HEK293 (cell line): ENCODE measurements at regions not wholly inside any gene's neighbourhood (a gene's known extent, or its start where the extent isn't known, plus 50 kb on each side); places are given as distances from the start of the nearest gene placed in this dataset.

Source experiments
- GLI4 ChIP-seq: fragments of 450-650 bp; formaldehyde crosslinking; IDR thresholded peaks from 2 replicates; pipeline ENCODE4 v1.5.1; 2016; ENCODE audit warnings: missing biosample characterization, missing genetic modification characterization
- ZNF121 ChIP-seq: fragments of 450-650 bp; formaldehyde crosslinking; IDR thresholded peaks from 2 replicates; pipeline ENCODE4 v1.5.1; 2016; ENCODE audit warnings: missing biosample characterization, missing genetic modification characterization
- ZNF140 ChIP-seq: fragments of 450-650 bp; formaldehyde crosslinking; IDR thresholded peaks from 2 replicates; pipeline ENCODE4 v1.5.1; 2016; ENCODE audit warnings: missing biosample characterization, missing genetic modification characterization
- ZNF366 ChIP-seq: fragments of 450-650 bp; formaldehyde crosslinking; conservative IDR thresholded peaks from 2 replicates; pipeline ENCODE4 v1.5.1; 2016; ENCODE audit warnings: missing biosample characterization, missing genetic modification characterization
- ZNF501 ChIP-seq: fragments of 450-650 bp; formaldehyde crosslinking; IDR thresholded peaks from 2 replicates; pipeline ENCODE4 v1.5.1; 2016; ENCODE audit warnings: missing biosample characterization, missing genetic modification characterization
- ZNF558 ChIP-seq: fragments of 450-650 bp; formaldehyde crosslinking; IDR thresholded peaks from 2 replicates; pipeline ENCODE4 v1.5.1; 2016; ENCODE audit warnings: missing biosample characterization, missing genetic modification characterization
- ZNF837 ChIP-seq: fragments of 450-650 bp; formaldehyde crosslinking; IDR thresholded peaks from 2 replicates; pipeline ENCODE4 v1.5.1; 2016; ENCODE audit warnings: missing biosample characterization, missing genetic modification characterization
- TF ChIP-seq, protein P1 (sequence below): fragments of 450-650 bp; formaldehyde crosslinking; IDR thresholded peaks from 2 replicates; pipeline ENCODE4 v1.5.1; 2016; ENCODE audit warnings: missing biosample characterization, missing genetic modification characterization
- TF ChIP-seq, protein P2 (sequence below): fragments of 450-650 bp; formaldehyde crosslinking; IDR thresholded peaks from 2 replicates; pipeline ENCODE4 v1.5.1; 2016; ENCODE audit warnings: missing biosample characterization, missing genetic modification characterization
- TF ChIP-seq, protein P3 (sequence below): fragments of 450-650 bp; formaldehyde crosslinking; IDR thresholded peaks from 2 replicates; pipeline ENCODE4 v1.5.1; 2016; ENCODE audit warnings: missing biosample characterization, missing genetic modification characterization
- TF ChIP-seq, protein P4 (sequence below): fragments of 450-650 bp; formaldehyde crosslinking; IDR thresholded peaks from 2 replicates; pipeline ENCODE4 v1.5.1; 2016; ENCODE audit warnings: missing biosample characterization, missing genetic modification characterization
- TF ChIP-seq, protein P5 (sequence below): fragments of 450-650 bp; formaldehyde crosslinking; IDR thresholded peaks from 2 replicates; pipeline ENCODE4 v1.5.1; 2016; ENCODE audit warnings: missing biosample characterization, missing genetic modification characterization, low read depth
- TF ChIP-seq, protein P6 (sequence below): fragments of 450-650 bp; formaldehyde crosslinking; IDR thresholded peaks from 2 replicates; pipeline ENCODE4 v1.5.1; 2016; ENCODE audit warnings: missing biosample characterization, missing genetic modification characterization
- TF ChIP-seq, protein P7 (sequence below): fragments of 450-650 bp; formaldehyde crosslinking; IDR thresholded peaks from 2 replicates; pipeline ENCODE4 v1.5.1; 2016; ENCODE audit warnings: missing biosample characterization, missing genetic modification characterization

DNA sequence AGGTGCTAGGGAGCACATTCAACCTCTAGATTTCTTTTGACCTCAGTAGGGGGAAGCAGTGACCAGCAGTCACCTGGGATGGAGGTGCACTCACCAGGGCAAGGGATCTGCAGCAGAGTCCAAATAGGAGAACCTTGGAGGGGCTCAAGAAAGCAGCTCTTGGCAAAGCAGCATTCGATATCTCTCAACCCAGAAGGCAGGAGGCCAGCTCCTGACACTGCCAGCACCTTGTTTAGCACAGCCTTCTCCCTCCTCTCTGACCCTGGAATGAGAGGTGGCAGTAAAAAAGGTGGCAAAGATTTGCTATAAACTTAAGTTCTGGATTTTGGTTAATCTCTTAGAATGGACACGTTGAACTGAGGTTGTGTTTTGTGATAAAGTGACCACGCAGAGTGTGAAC is 107.9 kb downstream of the AQP9 start:
- TF ChIP-seq, protein P1, sequence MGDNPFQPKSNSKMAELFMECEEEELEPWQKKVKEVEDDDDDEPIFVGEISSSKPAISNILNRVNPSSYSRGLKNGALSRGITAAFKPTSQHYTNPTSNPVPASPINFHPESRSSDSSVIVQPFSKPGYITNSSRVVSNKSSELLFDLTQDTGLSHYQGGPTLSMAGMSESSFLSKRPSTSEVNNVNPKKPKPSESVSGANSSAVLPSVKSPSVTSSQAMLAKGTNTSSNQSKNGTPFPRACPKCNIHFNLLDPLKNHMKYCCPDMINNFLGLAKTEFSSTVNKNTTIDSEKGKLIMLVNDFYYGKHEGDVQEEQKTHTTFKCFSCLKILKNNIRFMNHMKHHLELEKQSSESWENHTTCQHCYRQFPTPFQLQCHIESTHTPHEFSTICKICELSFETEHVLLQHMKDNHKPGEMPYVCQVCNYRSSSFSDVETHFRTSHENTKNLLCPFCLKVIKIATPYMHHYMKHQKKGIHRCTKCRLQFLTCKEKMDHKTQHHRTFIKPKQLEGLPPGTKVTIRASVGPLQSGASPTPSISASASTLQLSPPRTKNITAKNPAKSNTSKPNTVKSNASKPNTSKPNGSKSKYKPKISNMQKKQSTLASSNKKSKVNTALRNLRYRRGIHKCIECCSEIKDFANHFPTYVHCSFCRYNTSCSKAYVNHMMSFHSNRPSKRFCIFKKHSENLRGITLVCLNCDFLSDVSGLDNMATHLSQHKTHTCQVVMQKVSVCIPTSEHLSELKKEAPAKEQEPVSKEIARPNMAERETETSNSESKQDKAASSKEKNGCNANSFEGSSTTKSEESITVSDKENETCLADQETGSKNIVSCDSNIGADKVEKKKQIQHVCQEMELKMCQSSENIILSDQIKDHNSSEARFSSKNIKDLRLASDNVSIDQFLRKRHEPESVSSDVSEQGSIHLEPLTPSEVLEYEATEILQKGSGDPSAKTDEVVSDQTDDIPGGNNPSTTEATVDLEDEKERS (tag by site-specific recombination), result no peak
- TF ChIP-seq, protein P2, sequence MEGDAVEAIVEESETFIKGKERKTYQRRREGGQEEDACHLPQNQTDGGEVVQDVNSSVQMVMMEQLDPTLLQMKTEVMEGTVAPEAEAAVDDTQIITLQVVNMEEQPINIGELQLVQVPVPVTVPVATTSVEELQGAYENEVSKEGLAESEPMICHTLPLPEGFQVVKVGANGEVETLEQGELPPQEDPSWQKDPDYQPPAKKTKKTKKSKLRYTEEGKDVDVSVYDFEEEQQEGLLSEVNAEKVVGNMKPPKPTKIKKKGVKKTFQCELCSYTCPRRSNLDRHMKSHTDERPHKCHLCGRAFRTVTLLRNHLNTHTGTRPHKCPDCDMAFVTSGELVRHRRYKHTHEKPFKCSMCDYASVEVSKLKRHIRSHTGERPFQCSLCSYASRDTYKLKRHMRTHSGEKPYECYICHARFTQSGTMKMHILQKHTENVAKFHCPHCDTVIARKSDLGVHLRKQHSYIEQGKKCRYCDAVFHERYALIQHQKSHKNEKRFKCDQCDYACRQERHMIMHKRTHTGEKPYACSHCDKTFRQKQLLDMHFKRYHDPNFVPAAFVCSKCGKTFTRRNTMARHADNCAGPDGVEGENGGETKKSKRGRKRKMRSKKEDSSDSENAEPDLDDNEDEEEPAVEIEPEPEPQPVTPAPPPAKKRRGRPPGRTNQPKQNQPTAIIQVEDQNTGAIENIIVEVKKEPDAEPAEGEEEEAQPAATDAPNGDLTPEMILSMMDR, result no peak
- no peak for TF ChIP-seq ZNF140
- TF ChIP-seq, protein P3, sequence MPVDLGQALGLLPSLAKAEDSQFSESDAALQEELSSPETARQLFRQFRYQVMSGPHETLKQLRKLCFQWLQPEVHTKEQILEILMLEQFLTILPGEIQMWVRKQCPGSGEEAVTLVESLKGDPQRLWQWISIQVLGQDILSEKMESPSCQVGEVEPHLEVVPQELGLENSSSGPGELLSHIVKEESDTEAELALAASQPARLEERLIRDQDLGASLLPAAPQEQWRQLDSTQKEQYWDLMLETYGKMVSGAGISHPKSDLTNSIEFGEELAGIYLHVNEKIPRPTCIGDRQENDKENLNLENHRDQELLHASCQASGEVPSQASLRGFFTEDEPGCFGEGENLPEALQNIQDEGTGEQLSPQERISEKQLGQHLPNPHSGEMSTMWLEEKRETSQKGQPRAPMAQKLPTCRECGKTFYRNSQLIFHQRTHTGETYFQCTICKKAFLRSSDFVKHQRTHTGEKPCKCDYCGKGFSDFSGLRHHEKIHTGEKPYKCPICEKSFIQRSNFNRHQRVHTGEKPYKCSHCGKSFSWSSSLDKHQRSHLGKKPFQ (tag by site-specific recombination), result no peak
- TF ChIP-seq ZNF558 (tag by site-specific recombination), result no peak
- no peak for TF ChIP-seq ZNF837 (tag by site-specific recombination)
- TF ChIP-seq, protein P4, sequence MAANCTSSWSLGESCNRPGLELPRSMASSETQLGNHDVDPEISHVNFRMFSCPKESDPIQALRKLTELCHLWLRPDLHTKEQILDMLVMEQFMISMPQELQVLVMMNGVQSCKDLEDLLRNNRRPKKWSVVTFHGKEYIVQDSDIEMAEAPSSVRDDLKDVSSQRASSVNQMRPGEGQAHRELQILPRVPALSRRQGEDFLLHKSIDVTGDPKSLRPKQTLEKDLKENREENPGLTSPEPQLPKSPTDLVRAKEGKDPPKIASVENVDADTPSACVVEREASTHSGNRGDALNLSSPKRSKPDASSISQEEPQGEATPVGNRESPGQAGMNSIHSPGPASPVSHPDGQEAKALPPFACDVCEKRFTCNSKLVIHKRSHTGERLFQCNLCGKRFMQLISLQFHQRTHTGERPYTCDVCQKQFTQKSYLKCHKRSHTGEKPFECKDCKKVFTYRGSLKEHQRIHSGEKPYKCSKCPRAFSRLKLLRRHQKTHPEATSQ (tag by site-specific recombination), result no peak
- no peak for TF ChIP-seq ZNF366
- no peak for TF ChIP-seq ZNF121
- no peak for TF ChIP-seq ZNF501
- TF ChIP-seq, protein P5, sequence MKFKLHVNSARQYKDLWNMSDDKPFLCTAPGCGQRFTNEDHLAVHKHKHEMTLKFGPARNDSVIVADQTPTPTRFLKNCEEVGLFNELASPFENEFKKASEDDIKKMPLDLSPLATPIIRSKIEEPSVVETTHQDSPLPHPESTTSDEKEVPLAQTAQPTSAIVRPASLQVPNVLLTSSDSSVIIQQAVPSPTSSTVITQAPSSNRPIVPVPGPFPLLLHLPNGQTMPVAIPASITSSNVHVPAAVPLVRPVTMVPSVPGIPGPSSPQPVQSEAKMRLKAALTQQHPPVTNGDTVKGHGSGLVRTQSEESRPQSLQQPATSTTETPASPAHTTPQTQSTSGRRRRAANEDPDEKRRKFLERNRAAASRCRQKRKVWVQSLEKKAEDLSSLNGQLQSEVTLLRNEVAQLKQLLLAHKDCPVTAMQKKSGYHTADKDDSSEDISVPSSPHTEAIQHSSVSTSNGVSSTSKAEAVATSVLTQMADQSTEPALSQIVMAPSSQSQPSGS (tag by site-specific recombination), result no peak
- TF ChIP-seq GLI4 (tag by site-specific recombination), result no peak
- TF ChIP-seq, protein P6, sequence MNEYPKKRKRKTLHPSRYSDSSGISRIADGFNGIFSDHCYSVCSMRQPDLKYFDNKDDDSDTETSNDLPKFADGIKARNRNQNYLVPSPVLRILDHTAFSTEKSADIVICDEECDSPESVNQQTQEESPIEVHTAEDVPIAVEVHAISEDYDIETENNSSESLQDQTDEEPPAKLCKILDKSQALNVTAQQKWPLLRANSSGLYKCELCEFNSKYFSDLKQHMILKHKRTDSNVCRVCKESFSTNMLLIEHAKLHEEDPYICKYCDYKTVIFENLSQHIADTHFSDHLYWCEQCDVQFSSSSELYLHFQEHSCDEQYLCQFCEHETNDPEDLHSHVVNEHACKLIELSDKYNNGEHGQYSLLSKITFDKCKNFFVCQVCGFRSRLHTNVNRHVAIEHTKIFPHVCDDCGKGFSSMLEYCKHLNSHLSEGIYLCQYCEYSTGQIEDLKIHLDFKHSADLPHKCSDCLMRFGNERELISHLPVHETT (tag by site-specific recombination), result no peak
- TF ChIP-seq, protein P7, sequence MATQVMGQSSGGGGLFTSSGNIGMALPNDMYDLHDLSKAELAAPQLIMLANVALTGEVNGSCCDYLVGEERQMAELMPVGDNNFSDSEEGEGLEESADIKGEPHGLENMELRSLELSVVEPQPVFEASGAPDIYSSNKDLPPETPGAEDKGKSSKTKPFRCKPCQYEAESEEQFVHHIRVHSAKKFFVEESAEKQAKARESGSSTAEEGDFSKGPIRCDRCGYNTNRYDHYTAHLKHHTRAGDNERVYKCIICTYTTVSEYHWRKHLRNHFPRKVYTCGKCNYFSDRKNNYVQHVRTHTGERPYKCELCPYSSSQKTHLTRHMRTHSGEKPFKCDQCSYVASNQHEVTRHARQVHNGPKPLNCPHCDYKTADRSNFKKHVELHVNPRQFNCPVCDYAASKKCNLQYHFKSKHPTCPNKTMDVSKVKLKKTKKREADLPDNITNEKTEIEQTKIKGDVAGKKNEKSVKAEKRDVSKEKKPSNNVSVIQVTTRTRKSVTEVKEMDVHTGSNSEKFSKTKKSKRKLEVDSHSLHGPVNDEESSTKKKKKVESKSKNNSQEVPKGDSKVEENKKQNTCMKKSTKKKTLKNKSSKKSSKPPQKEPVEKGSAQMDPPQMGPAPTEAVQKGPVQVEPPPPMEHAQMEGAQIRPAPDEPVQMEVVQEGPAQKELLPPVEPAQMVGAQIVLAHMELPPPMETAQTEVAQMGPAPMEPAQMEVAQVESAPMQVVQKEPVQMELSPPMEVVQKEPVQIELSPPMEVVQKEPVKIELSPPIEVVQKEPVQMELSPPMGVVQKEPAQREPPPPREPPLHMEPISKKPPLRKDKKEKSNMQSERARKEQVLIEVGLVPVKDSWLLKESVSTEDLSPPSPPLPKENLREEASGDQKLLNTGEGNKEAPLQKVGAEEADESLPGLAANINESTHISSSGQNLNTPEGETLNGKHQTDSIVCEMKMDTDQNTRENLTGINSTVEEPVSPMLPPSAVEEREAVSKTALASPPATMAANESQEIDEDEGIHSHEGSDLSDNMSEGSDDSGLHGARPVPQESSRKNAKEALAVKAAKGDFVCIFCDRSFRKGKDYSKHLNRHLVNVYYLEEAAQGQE (tag by site-specific recombination), result no peak
